ENCODE measurements at regions not wholly inside any gene's neighbourhood (a gene's known extent, or its start where the extent isn't known, plus 50 kb on each side); places are given as distances from the start of the nearest gene placed in this dataset.

GRCh38 chr13:33548069-33548468 is 262.5 kb upstream of the STARD13 start:
- no peak for TF ChIP-seq CTCF (IDR thresholded peaks at IDR 0.05; ENCODE audit: insufficient read depth, low read depth, low read length)
- no peak for TF ChIP-seq EZH2 (IDR thresholded peaks at IDR 0.05; ENCODE audit: insufficient read depth, low read length)
